WI38 (cell line): ENCODE measurements at regions not wholly inside any gene's neighbourhood (a gene's known extent, or its start where the extent isn't known, plus 50 kb on each side); places are given as distances from the start of the nearest gene placed in this dataset.

Source experiments
- H3K4me3 ChIP-seq: 2 replicates; pipeline ENCODE4 v1.5.1; 2011; ENCODE audit warnings: low read depth, mild to moderate bottlenecking, control low read depth, low read length
- CTCF ChIP-seq: IDR thresholded peaks from 2 replicates; pipeline ENCODE4 v1.5.1; 2012; ENCODE audit warnings: low read depth, mild to moderate bottlenecking, control low read depth, low read length

- no peak overlapping the region for H3K4me3 ChIP-seq
- no peak for TF ChIP-seq CTCF
Observed at GRCh38 chr9:110105107-110105506, 102.9 kb downstream of the C9orf152 start.

- no peak for TF ChIP-seq CTCF
- H3K4me3 ChIP-seq = no peak overlapping the region
Observed at GRCh38 chr9:110106661-110107060, 101.3 kb downstream of the C9orf152 start.

- no peak for TF ChIP-seq CTCF
- no peak overlapping the region for H3K4me3 ChIP-seq
Observed at GRCh38 chr9:110109333-110110092, 98.4 kb downstream of the C9orf152 start.

GRCh38 chr9:110110154-110110553 is 97.8 kb downstream of the C9orf152 start:
- no peak for TF ChIP-seq CTCF
- no peak overlapping the region for H3K4me3 ChIP-seq

GRCh38 chr9:110111868-110112267 is 96.1 kb downstream of the C9orf152 start:
- TF ChIP-seq CTCF = no peak

GRCh38 chr9:110112792-110113191 is 95.2 kb downstream of the C9orf152 start:
- TF ChIP-seq CTCF = no peak

More at GRCh38 chr9:110111868-110112267, 96.1 kb downstream of the C9orf152 start:
- H3K4me3 ChIP-seq = no peak overlapping the region

GRCh38 chr9:110114086-110114858 is 93.7 kb downstream of the C9orf152 start:
- no peak overlapping the region for H3K4me3 ChIP-seq
- TF ChIP-seq CTCF = no peak

More at GRCh38 chr9:110112792-110113191, 95.2 kb downstream of the C9orf152 start:
- no peak overlapping the region for H3K4me3 ChIP-seq
